Limb (tissue), 2 donors: ENCODE measurements at regions not wholly inside any gene's neighbourhood (a gene's known extent, or its start where the extent isn't known, plus 50 kb on each side); places are given as distances from the start of the nearest gene placed in this dataset.
"Not testable (repeated sequence)": the region's sequence is repeated elsewhere in the genome, so short reads cannot be mapped to it uniquely, and the experiment has no call there.

ENCODE experiments used
- DNase-seq, 2 donors: peaks; one replicate each; pipeline ENCODE4 v3.0.0-alpha.2; 2016; ENCODE audit errors: extremely low spot score in 2 of 2

DNA sequence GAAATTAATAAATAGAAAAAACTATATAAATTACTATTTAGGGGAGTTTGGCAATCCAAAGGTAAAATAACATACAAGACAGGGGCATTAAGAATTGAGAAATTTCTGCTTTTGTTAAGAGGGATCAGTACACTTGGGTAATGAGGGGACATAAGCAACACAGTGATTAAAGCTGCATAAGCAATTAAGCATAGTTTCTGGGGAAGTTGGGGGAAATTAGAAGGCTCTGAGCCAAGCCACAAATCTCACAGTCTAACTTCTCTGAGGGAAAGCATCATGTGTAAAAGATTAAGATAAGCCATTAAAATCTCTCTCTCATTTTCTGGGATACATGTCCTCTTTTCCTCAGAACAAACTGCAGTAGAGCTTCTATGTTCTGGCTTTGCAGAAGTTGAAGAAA, 533.9 kb upstream of the LRFN5 start:
- no peak for DNase-seq

DNA sequence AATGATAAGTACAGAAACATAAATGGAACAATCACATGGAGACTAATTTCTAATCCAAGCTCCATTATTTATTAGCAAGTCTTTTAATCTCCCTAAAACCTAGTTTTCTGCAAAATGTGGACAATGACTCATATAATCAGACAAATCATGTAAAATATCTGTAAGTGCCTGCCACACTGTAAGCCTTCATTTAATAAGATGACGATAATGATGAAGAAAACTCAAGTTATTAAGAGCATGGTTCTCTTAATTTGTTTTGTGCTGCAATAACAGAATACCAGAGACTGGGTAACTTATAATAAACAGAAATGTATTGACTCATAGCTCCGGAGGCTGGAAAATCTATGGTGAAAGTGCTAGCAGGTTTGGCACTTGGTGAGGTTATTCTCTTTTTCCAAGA, 535.3 kb upstream of the LRFN5 start:
- no peak for DNase-seq

DNA sequence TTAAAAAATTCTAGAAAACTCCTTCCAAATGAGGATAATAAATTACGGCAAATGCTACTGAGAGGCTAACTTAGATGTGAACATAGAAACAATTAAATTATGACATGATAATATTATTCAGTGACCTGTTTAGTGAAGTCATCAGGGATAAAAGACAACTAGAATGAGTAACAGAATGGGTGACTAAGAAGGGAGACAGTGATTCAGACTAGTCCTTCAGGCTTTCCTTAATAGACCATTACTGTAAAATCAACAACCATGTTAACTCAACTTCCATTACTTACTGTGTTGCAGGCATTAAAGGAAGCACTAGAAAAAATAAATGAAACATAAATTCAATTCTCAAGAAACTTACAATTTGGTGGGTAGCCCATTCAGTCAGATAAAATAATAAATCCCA, 543.9 kb upstream of the LRFN5 start:
- no peak for DNase-seq

DNA sequence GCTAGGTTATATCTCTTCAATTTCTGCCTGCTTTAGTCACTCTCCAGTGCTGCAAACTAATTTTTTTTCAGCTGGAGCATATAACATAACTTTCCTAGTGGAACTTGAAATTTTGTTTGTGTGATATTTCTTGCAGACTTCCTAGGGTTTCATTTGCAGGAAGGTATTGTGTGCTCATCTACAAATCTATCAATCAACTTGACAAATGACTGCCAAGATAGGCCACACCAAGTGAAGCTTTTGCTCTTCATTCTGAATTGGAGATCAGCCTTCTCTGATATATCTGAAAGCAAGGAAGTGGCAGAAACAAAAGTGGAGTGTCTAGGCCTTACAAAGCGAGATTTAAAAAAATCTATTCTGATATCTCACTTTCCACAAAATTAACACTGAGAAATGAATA, 551.1 kb upstream of the LRFN5 start:
- DNase-seq = no peak

DNA sequence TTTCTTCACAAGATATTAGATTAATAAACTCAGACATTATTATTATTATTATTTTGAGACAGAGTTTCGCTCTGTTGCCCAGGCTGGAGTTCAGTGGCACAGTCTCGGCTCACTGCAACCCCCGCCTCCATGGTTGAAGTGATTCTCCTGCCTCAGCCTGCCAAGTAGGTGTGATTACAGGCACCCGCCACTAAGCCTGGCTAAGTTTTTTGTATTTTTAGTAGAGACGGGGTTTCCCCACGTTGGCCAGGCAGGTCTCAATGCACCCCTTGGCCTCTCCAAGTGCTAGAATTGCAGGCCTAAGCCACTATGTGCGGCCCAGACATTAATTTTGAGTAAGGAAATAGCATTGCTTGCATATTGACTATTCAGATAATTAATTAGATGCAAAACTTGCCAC, 554.9 kb upstream of the LRFN5 start:
- no peak for DNase-seq

DNA sequence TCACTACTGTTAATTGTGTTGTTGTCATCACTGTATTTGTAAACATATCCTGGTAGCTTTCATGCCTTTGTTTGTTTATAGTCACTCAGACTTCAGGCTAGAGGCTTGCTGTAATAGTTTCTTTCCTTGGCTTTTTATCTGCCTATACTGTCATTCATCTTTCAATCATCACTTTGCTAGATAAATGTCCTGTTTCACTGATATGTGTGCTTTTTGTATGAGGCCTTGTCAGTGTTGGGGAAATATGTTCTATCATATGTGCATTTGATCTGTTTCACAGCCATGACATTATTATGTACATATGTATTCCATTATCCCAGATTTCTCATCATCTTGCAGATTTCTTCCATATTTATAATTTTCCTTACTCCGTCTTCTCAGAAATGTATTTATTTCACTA, 558.9 kb upstream of the LRFN5 start:
- DNase-seq = no peak

DNA sequence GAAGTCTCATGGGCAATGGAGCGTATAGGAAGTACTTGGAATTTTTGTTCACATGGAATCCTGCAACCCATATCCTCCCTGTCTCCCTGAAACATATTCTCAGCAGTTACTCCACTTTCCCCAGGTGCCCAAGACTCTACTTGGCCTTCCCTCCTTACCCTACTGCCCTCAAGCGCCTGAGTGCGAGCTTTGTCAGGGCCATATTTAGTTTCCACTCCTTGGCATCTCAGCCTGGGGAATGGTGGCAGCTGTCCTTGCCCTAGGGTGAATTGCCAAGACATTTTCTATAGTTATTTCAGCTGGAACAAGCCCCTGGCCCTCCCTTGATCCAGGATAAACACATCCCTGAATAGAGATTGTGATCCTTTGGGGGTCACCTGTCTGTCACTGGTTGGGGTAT, 569.3 kb upstream of the LRFN5 start:
- no peak for DNase-seq

DNA sequence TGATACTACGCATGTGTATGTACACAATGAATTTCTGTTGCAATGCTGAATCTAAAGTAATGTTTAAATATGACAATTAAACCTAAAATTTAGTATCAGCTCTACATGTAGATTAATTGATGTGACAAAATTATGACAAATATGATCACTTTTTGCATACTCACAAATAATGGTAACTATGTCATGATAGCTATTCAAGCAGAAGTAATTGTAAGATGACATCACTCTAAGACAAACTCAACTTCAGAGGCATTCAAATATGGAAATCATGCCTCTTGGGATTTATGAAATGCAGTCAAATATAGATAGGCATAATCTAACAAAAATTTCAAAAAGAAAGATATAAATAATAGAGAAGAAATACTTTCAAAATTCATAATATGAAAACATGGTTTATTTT, 571.7 kb upstream of the LRFN5 start:
- DNase-seq = no peak

DNA sequence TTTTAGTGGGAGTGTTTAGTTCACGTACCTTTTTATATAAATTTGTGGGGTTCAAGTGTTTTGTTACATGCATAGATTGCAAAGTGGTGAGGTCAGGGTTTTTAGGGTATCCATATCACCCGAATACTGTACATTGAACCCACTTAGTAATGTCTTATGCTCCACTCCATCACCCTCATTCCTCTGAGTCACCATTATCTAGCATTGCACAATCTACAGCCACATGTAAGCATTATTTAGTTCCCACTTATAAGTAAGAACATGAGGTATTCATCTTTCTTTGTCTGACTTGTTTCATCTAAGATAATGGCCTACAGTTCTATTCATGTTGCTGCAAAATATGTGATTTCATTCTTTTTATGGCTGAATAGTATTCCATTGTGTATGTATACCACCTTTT, 583.7 kb upstream of the LRFN5 start:
- DNase-seq = no peak

DNA sequence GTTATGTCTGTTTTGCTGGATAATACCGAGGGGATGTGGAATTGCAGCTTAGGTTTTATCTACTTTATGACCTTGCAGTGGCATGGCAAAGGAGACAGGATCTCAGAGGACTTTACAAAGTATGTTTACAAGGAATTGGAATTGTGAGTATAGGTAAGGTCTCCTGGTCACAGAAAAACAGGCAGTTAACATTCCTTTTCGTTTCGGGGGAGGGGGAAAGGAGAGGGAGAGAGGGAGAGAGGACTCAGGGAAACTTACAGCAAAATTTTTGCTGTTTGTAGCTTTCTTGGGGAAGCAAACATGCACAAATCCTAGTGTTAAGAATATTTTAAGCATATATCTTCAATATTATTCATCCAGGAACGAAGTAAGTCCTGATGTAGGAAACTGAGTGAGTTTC, 590.5 kb upstream of the LRFN5 start:
- DNase-seq = no peak

DNA sequence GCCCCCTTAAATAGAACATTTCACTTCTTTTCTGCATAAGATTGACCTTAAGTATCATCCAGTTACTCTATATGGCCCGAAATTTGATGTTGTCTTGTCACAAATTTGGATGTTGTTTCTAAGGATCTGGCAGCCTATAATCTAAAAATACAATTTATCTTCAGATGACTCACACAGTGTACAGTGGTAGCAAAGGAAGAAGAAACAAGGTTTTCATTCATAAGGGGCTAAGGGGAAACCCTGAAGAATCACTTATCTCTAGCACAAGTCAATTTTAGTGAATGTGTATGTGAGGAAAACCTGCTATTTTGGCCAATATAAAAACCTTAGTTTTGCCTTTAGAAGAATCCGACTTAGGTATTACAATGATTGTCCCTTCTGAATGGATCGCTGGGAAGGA, 606.3 kb upstream of the LRFN5 start:
- DNase-seq = no peak

DNA sequence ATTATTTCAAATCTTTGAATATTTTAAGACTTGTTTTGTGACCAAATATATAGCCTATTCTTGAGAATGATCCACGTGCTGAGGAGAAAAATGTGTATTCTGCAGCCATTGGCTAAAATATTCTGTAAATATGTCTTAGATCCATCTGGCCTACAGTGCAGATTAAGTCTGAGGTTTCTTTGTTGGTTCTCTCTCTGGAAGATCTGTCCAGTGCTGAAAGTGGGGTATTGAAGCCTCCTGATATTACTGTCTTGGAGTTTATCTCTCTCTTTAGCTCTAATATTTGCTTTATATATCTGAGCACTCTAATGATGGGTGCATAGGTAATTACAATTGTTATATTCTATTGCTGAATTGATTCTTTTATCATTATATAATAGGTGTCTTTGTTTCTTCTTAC, 617.4 kb upstream of the LRFN5 start:
- peak in 1 of 2 donors; percentile 10 for DNase-seq

DNA sequence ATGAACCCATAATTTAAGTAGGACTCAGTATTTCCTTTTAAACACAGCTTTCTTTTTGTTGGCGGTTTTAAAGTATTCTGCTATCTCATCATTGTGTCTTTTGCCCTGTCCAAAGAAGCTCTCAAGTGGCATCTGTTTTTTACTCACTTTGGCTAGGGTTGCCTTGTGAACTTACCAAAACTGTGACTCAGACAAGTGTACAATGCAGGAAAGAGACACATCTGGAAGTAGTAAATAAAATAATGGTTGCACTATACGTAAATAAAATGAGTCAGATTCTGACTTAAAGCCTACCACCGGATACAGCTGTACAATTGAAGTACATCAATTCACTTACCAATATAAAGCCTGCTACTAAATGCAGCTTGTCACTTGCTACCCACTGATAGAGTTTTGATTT, 619.2 kb upstream of the LRFN5 start:
- no peak for DNase-seq

DNA sequence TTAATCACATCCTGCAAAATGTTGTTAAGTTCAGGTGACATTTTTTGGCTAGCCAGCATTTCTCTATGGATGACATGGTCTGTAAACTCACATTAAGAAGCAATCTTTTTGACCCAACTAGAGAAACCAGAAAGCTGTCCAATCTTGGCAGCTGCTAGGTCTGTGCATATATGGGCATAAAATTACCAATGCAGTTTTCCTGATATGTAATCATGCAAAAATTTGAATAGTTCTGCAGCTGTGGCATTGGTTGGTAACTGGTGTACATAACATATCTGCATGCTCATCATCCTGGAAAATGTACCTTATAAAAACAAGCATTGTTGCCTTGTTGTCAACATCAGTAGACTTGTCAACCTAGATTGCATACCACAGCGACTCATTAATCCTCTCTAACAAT, 620.0 kb upstream of the LRFN5 start:
- DNase-seq = no peak

DNA sequence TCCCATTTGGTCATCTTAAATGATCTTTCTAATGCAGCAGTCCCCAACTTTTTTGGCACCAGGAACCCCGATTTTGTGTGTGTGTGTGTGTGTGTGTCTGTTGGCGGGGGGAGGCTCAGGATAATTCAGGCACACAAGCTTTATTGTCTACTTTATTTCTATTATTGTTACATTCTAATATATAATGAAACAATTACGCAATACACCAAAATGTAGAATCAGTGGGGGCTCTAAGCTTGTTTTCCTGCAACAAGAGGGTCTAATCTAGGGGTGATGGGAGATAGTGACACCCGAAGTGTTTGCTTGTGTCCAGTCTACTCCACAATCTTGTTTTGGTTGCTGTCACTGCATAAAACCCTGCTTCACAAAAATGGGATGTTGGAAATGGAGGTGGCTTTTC, 621.1 kb upstream of the LRFN5 start:
- no peak for DNase-seq

DNA sequence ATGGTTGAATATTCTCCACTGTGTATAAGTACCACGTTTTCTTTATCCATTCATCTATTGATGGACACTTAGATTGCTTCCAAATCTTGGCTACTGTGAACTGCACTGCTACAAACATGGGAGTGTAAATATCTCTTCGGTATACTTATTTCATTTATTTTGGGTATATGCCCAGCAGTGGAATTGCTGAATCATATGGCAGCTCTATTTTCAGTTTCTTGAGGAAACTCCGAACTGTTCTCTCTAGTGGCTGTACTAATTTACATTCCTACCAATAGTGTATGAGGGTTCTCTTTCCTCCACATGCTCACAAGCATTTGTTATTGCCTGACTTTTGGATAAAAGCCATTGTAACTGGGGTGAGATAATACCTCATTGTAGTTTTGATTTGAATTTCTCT, 623.1 kb upstream of the LRFN5 start:
- peak in 1 of 2 donors; percentile 42 for DNase-seq

DNA sequence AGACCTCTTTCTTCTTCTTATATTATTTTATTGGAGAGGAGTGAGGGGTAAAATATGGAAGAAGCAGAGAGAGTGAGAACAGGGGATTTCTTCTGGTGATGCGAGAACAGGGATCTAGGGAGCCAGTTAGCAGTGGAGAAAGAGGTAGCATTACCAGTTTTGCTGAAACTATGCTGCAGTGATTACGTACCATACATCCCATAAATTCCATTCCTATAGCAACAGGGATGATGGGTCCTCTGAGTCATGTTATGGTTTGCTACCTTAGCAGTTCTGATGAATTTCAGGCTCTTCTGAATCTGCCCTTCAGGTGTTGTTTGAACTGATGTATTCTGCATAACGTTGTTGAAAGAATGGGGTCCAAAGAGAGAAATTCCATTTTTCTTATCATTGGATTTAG, 625.4 kb upstream of the LRFN5 start:
- DNase-seq = no peak

DNA sequence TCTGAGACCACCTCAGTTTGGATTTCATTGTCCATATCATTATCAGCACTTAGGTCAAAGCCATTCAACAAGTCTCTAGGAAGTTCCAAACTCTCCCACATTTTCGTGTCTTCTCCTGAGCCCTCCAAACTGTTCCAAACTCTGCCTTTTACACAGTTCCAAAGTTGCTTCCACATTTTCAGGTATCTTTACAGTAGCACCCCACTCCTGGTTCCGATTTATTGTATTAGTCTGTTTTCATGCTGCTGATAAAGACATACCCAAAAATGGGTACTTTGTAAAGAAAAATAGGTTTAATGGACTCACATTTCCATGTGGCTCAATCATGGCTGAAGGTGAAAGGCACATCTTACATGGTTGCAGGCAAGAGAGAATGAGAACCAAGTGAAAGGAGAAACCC, 646.4 kb upstream of the LRFN5 start:
- not testable (repeated sequence) for DNase-seq

DNA sequence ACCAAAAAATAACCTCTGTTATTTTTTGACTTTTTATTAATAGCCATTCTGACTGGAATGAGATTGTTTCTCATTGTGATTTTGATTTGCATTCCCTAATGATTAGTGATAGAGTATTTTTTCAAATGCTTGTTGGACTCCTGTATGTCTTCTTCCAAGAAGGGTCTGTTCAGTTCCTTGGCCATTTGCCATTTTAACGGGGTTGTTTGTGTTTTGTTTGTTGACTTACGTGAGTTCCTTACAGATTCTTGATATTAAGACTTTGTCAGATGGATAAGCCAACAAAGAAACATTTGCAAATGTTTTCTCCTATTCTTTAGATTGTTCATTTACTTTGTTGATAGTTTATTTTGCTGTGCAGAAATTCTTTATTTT, 651.6 kb upstream of the LRFN5 start:
- no peak for DNase-seq

DNA sequence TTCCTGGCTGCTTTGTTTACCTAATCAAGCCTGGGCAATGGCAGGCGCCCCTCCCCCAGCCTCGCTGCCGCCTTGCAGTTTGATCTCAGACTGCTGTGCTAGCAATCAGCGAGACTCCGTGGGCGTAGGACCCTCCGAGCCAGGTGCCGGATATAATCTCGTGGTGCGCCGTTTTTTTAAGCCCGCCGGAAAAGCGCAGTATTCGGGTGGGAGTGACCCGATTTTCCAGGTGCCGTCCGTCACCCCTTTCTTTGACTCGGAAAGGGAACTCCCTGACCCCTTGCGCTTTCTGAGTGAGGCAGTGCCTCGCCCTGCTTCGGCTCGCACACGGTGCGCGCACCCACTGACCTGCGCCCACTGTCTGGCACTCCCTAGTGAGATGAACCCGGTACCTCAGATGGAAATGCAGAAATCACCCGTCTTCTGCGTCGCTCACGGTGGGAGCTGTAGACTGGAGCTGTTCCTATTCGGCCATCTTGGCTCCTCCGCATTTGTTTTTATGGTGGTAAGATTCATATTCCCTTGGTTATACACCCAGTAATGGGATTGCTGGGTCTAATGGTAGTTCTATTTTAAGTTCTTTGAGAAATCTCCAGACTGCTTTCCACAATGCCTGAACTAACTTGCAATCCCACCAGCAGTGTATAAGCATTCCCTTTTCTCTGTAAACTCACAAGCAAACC, 652.1 kb upstream of the LRFN5 start:
- not testable (repeated sequence) for DNase-seq

DNA sequence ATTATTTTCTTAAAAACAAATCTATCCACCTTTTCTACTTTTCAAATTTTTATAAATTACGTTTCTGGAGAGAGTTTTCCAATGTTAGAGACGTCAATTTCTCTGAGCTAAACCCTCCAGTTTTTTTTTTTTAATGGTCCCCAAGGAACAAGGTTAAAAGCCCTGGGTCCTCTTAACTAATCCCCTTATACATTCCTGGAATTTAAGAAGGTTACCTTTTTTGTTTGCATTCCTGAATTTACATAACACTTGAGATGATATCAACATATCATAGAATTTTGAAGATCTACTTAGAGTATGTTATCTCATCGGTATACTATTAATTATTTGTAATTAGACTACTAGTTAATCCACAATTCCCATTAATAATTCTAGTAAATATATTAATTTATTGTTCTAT, 662.2 kb upstream of the LRFN5 start:
- DNase-seq = no peak

DNA sequence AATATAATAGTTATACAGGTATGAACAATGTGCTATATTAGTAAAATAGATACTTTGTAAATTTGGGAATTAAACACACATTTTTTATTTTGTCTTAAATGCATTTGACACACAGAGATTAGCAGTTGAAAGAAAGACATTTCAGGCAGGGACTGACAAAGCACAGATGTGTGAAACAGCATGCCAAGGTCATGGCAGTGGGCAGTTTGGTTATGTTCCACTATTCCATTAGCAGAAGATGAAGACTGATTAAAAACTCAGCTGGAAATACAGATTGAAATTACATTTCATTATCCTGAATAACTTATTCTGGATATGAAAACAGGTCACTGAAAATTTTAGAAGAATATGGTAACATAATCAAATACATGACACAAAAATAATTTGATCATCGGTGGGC, 669.8 kb upstream of the LRFN5 start:
- DNase-seq = no peak

DNA sequence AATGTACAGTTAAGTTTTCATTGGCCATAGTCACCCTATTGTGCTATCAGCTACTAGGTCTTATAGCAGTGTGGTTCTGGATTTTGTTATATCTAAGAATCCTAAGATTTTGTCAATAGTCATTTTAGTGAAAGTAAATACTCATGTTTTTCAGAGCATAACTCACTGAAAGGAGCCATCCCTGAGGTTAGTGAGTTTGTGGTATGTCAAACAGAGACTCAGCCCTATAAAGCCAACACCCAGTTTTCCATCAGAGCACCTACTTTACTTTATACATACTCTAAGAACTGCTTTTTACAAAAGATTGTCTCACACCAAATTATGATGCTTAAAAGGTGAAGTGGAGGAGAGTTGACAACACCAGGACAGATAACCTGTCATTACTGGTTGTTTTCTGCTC, 686.3 kb upstream of the LRFN5 start:
- no peak for DNase-seq

DNA sequence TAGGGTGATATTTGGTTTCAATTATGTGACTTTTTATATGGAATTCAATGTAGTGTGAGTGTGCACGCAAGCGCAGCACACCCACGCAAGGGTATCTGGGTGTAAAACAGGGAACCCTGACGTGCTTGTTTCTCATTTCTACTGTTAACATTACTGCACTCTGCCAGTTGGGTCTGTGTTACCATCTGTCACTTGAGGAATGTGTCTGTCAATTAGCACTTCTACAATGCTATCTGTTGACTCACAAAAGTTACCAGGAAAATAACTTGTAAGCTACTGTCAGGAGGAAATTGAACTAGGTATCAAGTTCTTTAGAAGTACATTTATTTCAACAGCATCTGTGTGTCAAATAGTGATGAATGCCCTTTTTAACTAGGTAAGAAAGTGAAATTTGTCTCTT, 695.5 kb upstream of the LRFN5 start:
- no peak for DNase-seq
